ENCODE measurements at regions not wholly inside any gene's neighbourhood (a gene's known extent, or its start where the extent isn't known, plus 50 kb on each side); places are given as distances from the start of the nearest gene placed in this dataset.

DNA sequence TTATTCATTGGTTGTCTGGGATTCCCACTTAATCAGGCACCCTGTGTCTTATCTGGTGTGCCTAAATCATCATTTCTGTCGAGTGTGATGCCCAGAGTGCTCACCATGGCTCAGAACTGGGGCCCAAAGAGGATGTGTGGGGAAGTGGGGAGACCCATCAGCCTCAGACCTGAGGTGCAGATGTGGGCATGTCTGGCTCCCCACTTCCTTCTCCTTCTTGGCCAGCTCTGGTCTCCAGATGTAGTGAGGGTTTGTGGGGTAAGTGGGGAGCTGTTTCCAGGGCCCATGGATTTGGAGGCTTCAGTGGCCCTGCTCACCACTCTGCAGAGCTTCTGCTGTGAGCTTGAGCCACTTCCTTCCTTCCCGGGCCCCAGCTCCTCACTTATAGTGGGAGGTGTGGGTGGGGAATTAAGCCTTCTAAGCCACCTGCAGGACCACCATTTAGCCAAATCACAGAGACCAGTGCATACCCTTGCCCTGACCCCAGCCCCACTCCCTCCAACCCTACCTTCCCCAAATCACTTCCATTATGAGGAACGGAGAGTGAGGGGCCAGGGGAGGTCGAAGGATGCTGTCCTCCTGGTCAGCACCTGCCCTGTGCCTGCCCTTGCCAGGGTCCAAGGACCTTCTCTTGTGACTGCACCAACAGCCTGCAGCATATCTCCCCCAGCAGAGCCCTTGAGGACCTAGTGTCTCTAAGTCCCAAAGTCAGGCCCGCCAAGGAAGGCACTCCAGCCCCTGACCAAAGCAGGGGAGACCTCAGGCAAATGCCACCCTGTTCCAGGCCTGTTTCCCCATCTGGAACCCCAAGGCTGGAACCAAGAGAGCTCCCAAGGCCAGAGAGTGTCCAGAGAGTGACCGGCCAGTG lies 278.2 kb upstream of the RTL1 start:
- no TSS peak for BruUV-seq (replicated peaks)
- POLR2A ChIA-PET, result no interaction called here
- TF ChIP-seq, protein P1, sequence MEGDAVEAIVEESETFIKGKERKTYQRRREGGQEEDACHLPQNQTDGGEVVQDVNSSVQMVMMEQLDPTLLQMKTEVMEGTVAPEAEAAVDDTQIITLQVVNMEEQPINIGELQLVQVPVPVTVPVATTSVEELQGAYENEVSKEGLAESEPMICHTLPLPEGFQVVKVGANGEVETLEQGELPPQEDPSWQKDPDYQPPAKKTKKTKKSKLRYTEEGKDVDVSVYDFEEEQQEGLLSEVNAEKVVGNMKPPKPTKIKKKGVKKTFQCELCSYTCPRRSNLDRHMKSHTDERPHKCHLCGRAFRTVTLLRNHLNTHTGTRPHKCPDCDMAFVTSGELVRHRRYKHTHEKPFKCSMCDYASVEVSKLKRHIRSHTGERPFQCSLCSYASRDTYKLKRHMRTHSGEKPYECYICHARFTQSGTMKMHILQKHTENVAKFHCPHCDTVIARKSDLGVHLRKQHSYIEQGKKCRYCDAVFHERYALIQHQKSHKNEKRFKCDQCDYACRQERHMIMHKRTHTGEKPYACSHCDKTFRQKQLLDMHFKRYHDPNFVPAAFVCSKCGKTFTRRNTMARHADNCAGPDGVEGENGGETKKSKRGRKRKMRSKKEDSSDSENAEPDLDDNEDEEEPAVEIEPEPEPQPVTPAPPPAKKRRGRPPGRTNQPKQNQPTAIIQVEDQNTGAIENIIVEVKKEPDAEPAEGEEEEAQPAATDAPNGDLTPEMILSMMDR (IDR thresholded peaks at IDR 0.05; ENCODE audit: unreplicated experiment), result no peak
- no peaks in the 10 kb centered on the region for H3K4me1 Mint-ChIP-seq (ENCODE audit: insufficient read depth, unreplicated experiment)
- H3K4me3 Mint-ChIP-seq (ENCODE audit: unreplicated experiment), result no peak overlapping the region
- peaks cover 11% of the 10 kb centered on the region for H3K9me3 Mint-ChIP-seq (ENCODE audit: unreplicated experiment)
- intact Hi-C loops (cut with micrococcal nuclease), result no loop called here
- DNase-seq (ENCODE audit: unreplicated experiment), result no peak
- peaks cover 11% of the 10 kb centered on the region for H3K27me3 Mint-ChIP-seq (ENCODE audit: insufficient read depth, unreplicated experiment)
- no peaks in the 10 kb centered on the region for H3K36me3 Mint-ChIP-seq (ENCODE audit: insufficient read depth, unreplicated experiment)
- H3K27ac Mint-ChIP-seq (ENCODE audit: low read depth, unreplicated experiment), result no peak overlapping the region
- CTCF ChIA-PET, result interaction anchor here (0.5 kb wide), 1 partner anchor 334 kb away, joined by 4 read pairs; no protein-coding TSS in a partner anchor

DNA sequence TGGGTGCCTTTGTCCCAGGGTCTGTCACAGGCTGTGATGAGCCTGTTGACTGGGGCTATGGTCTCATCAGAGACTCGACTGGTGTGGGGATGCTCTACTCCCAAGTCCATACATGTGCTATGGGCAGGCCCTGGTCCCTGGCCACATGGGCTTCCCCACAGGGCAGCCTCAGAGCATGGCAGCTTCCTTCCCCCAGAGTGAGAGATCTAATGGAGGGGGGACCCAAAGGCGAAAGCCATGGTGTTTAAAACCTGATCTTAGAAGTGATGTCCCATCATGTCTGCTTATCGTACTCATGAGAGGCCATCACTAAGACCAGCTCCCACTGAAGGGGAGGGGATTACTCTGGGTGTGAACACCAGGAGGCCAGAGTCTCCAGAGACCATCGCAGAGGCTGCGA lies 279.0 kb upstream of the RTL1 start:
- Mint-ChIP-seq H3K27ac (ENCODE audit: low read depth, unreplicated experiment) (no peak overlapping the region), H3K27me3 (ENCODE audit: insufficient read depth, unreplicated experiment) (peaks cover 11% of the 10 kb centered on the region), H3K36me3 (ENCODE audit: insufficient read depth, unreplicated experiment) (no peaks in the 10 kb centered on the region), H3K9me3 (ENCODE audit: unreplicated experiment) (peaks cover 11% of the 10 kb centered on the region), H3K4me3 (ENCODE audit: unreplicated experiment) (no peak overlapping the region), H3K4me1 (ENCODE audit: insufficient read depth, unreplicated experiment) (no peaks in the 10 kb centered on the region)
- BruUV-seq (replicated peaks), result no TSS peak
- ChIA-PET POLR2A (no interaction called here), CTCF (no interaction called here)
- TF ChIP-seq, protein P1 (IDR thresholded peaks at IDR 0.05; ENCODE audit: unreplicated experiment), result no peak
- intact Hi-C loops (cut with micrococcal nuclease), result no loop called here
- DNase-seq (ENCODE audit: unreplicated experiment), result no peak

DNA sequence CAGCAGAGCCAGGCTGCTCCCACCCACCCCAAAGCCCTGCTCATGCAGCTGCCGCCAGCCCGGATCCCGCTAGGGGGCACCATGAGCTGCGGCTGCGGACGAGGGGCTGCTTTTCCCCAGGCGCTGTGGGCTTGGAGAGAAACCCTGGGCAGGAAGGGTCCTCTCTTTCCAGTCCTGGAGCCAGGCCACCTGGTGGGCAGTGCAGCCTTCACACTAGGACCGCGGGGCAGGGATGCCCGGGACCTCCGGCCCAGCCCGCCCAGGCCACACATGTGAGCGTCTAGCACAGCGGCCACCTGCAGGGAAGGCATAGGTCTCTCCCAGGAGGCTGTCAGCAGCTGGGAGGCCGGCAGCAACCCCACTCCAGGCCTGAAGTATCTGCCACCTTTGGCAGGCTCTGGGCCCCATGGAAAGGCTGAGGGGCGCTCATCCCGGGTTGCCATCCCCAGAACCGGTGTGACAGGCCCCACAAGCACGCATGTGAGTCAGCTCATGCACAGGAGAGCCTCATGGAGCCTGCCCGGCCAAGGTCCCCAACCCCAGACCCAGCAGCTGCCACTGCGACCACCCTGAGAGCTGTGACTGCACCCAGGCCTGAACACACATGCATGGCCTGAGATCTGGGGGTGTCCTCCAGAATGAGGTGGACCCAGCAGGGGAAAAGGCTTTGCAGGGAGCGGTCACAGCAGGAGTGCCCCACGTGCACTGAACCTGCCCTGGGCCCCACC lies 280.0 kb upstream of the RTL1 start:
- ChIA-PET CTCF (no interaction called here), POLR2A (no interaction called here)
- intact Hi-C loops (cut with micrococcal nuclease), result no loop called here
- Mint-ChIP-seq H3K4me3 (ENCODE audit: unreplicated experiment) (no peak overlapping the region), H3K27ac (ENCODE audit: low read depth, unreplicated experiment) (no peak overlapping the region), H3K9me3 (ENCODE audit: unreplicated experiment) (peaks cover 11% of the 10 kb centered on the region), H3K4me1 (ENCODE audit: insufficient read depth, unreplicated experiment) (no peaks in the 10 kb centered on the region), H3K36me3 (ENCODE audit: insufficient read depth, unreplicated experiment) (no peaks in the 10 kb centered on the region), H3K27me3 (ENCODE audit: insufficient read depth, unreplicated experiment) (peaks cover 15% of the 10 kb centered on the region)
- no TSS peak for BruUV-seq (replicated peaks)
- DNase-seq (ENCODE audit: unreplicated experiment), result no peak
- TF ChIP-seq, protein P1 (IDR thresholded peaks at IDR 0.05; ENCODE audit: unreplicated experiment), result no peak

DNA sequence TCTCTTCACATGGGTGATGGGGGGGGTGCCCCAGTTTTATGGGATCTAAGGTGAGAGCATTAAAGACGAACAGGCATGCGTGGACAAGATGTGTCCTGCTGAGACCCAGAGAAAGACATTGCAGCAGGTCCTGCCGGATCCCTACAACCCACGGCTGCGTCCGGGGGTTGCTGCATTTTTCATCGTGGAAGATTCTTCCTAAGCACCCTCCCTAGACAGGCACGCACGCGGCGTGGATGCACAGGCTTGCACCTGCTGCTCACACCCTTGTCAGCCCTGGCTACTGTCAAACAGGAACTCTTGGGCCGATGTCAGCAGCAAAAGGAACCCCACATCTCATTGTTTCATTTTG lies 280.6 kb upstream of the RTL1 start:
- Mint-ChIP-seq H3K27me3 (ENCODE audit: insufficient read depth, unreplicated experiment) (peaks cover 20% of the 10 kb centered on the region), H3K4me1 (ENCODE audit: insufficient read depth, unreplicated experiment) (no peaks in the 10 kb centered on the region), H3K36me3 (ENCODE audit: insufficient read depth, unreplicated experiment) (no peaks in the 10 kb centered on the region), H3K27ac (ENCODE audit: low read depth, unreplicated experiment) (no peak overlapping the region), H3K9me3 (ENCODE audit: unreplicated experiment) (peaks cover 11% of the 10 kb centered on the region), H3K4me3 (ENCODE audit: unreplicated experiment) (no peak overlapping the region)
- DNase-seq (ENCODE audit: unreplicated experiment), result no peak
- TF ChIP-seq, protein P1 (IDR thresholded peaks at IDR 0.05; ENCODE audit: unreplicated experiment), result no peak
- CTCF ChIA-PET, result no interaction called here
- intact Hi-C loops (cut with micrococcal nuclease), result no loop called here
- no TSS peak for BruUV-seq (replicated peaks)
- POLR2A ChIA-PET, result no interaction called here
